ENCODE measurements at regions not wholly inside any gene's neighbourhood (a gene's known extent, or its start where the extent isn't known, plus 50 kb on each side); places are given as distances from the start of the nearest gene placed in this dataset.

GRCh38 chr13:59261928-59262488 is 901.7 kb downstream of the DIAPH3 start:
- DNase-seq (ENCODE audit: low spot score), result no peak
- Histone ChIP-seq H3K27me3 (ENCODE audit: control insufficient read depth in 4 of 4, insufficient read depth in 4 of 4, low read length in 3 of 4) (peaks cover 0 to 2% (median 0%) of the 10 kb centered on the region in 4 donors), H3K9ac (ENCODE audit: low read depth in 1 of 2, low read length in 2 of 2) (no peak overlapping the region), H3K4me3 (ENCODE audit: low read depth in 1 of 3, low read length in 3 of 3) (no peak overlapping the region), H3K4me1 (ENCODE audit: control insufficient read depth in 4 of 4, insufficient read depth in 4 of 4, low read length in 3 of 4) (no peaks in the 10 kb centered on the region), H3K36me3 (ENCODE audit: control insufficient read depth in 4 of 4, insufficient read depth in 3 of 4, low read depth in 1 of 4, low read length in 3 of 4) (no peaks in the 10 kb centered on the region), H3K9me3 (ENCODE audit: control insufficient read depth in 4 of 4, low read length in 3 of 4) (no peaks in the 10 kb centered on the region), H3K27ac (ENCODE audit: low read depth in 1 of 2, low read length in 2 of 2) (no peak overlapping the region)
- TF ChIP-seq MAX (IDR thresholded peaks at IDR 0.05), result no peak
- no peak for TF ChIP-seq RXRA (IDR thresholded peaks at IDR 0.05)
- TF ChIP-seq CTCF (IDR thresholded peaks at IDR 0.05; ENCODE audit: low read depth, low read length, missing input control), result peak; percentile 14
- no peak for TF ChIP-seq FOXA2 (IDR thresholded peaks at IDR 0.05)
- TF ChIP-seq RAD21 (IDR thresholded peaks at IDR 0.05), result peak; percentile 51 to 62
- no peak for TF ChIP-seq JUND (IDR thresholded peaks at IDR 0.05)
- TF ChIP-seq HNF4A (conservative IDR thresholded peaks at IDR 0.05), result no peak
- TF ChIP-seq, protein P1, sequence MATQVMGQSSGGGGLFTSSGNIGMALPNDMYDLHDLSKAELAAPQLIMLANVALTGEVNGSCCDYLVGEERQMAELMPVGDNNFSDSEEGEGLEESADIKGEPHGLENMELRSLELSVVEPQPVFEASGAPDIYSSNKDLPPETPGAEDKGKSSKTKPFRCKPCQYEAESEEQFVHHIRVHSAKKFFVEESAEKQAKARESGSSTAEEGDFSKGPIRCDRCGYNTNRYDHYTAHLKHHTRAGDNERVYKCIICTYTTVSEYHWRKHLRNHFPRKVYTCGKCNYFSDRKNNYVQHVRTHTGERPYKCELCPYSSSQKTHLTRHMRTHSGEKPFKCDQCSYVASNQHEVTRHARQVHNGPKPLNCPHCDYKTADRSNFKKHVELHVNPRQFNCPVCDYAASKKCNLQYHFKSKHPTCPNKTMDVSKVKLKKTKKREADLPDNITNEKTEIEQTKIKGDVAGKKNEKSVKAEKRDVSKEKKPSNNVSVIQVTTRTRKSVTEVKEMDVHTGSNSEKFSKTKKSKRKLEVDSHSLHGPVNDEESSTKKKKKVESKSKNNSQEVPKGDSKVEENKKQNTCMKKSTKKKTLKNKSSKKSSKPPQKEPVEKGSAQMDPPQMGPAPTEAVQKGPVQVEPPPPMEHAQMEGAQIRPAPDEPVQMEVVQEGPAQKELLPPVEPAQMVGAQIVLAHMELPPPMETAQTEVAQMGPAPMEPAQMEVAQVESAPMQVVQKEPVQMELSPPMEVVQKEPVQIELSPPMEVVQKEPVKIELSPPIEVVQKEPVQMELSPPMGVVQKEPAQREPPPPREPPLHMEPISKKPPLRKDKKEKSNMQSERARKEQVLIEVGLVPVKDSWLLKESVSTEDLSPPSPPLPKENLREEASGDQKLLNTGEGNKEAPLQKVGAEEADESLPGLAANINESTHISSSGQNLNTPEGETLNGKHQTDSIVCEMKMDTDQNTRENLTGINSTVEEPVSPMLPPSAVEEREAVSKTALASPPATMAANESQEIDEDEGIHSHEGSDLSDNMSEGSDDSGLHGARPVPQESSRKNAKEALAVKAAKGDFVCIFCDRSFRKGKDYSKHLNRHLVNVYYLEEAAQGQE (IDR thresholded peaks at IDR 0.05), result no peak
- TF ChIP-seq EGR1 (IDR thresholded peaks at IDR 0.05; ENCODE audit: low read depth in 2 of 2), result no peak
- WGBS, result 60% methylated on average over 4 of the region's 4 CpGs

- TF ChIP-seq EGR1 (IDR thresholded peaks at IDR 0.05; ENCODE audit: low read depth in 2 of 2) (no peak), FOXA1 (IDR thresholded peaks at IDR 0.05) (no peak), FOXA2 (IDR thresholded peaks at IDR 0.05) (no peak), NR2F2 (IDR thresholded peaks at IDR 0.05) (no peak), CTCF (IDR thresholded peaks at IDR 0.05; ENCODE audit: low read depth, low read length, missing input control) (no peak), RXRA (IDR thresholded peaks at IDR 0.05) (no peak), RAD21 (IDR thresholded peaks at IDR 0.05) (no peak)
- H3K27me3 ChIP-seq (ENCODE audit: control insufficient read depth in 4 of 4, insufficient read depth in 4 of 4, low read length in 3 of 4), result peaks cover 0 to 2% (median 0%) of the 10 kb centered on the region in 4 donors
- H3K9me3 ChIP-seq (ENCODE audit: control insufficient read depth in 4 of 4, low read length in 3 of 4), result no peaks in the 10 kb centered on the region
- H3K9ac ChIP-seq (ENCODE audit: low read depth in 1 of 2, low read length in 2 of 2), result no peak overlapping the region
- H3K36me3 ChIP-seq (ENCODE audit: control insufficient read depth in 4 of 4, insufficient read depth in 3 of 4, low read depth in 1 of 4, low read length in 3 of 4), result no peaks in the 10 kb centered on the region
- DNase-seq (ENCODE audit: low spot score), result no peak
- H3K27ac ChIP-seq (ENCODE audit: low read depth in 1 of 2, low read length in 2 of 2), result no peak overlapping the region
- no peaks in the 10 kb centered on the region for H3K4me1 ChIP-seq (ENCODE audit: control insufficient read depth in 4 of 4, insufficient read depth in 4 of 4, low read length in 3 of 4)
- H3K4me3 ChIP-seq (ENCODE audit: low read depth in 1 of 3, low read length in 3 of 3), result no peak overlapping the region
These were observed 900.2 kb downstream of the DIAPH3 start for GRCh38 chr13:59263531-59263930.
